Body of pancreas (tissue), 4 donors: ENCODE measurements at regions not wholly inside any gene's neighbourhood (a gene's known extent, or its start where the extent isn't known, plus 50 kb on each side); places are given as distances from the start of the nearest gene placed in this dataset.
"Not testable (repeated sequence)": the region's sequence is repeated elsewhere in the genome, so short reads cannot be mapped to it uniquely, and the experiment has no call there.

Experiments
- ATAC-seq: fragments of 150-250 bp; one replicate; pipeline ENCODE4 v1.9.1; 2016
- DNase-seq, 4 donors: peaks; one replicate each; pipeline ENCODE4 v3.0.0-alpha.2; 2019
- H3K27ac ChIP-seq, 4 donors: fragments of 200-600 bp; sonication (generic); 1 replicate in 3 of 4; 2 replicates in 1 of 4; pipeline versions ENCODE4 v1.5.1 to v1.6.1; 2016 to 2019; ENCODE audit warnings: mild to moderate bottlenecking in 1 of 4, mixed read lengths in 1 of 4, moderate library complexity in 1 of 4
- H3K27me3 ChIP-seq, 2 donors: fragments of 200-600 bp; sonication (generic); one replicate each; pipeline ENCODE4 v1.6.0; 2016; ENCODE audit warnings: mild to moderate bottlenecking in 1 of 2
- H3K36me3 ChIP-seq, 2 donors: fragments of 200-600 bp; sonication (generic); replicated peaks in 1 of 2; 2 replicates each; pipeline ENCODE4 v1.5.1; 2016; ENCODE audit warnings: low read depth in 2 of 2; ENCODE audit not compliant: insufficient read depth in 1 of 2
- H3K4me1 ChIP-seq: fragments of 200-600 bp; sonication (generic); one replicate; pipeline ENCODE4 v1.6.0; 2016
- H3K4me3 ChIP-seq, 2 donors: fragments of 200-600 bp; sonication (generic); 1 replicate in 1 of 2; 2 replicates in 1 of 2; pipeline ENCODE4 v1.5.1; 2016 to 2019
- H3K9me3 ChIP-seq, 3 donors: fragments of 200-600 bp; sonication (generic); 1 replicate in 2 of 3; 2 replicates in 1 of 3; pipeline ENCODE4 v1.5.1; 2016
- CTCF ChIP-seq, 7 experiments: fragments of 450-650 bp in 4 of 7; fragments of 200-600 bp in 3 of 7; sonication (generic) in 3 of 7; IDR thresholded peaks; one replicate each; pipeline ENCODE4 v1.5.1; 2016 to 2019; ENCODE audit warnings: antibody characterized with exemption in 7 of 7
- POLR2A ChIP-seq, 3 donors: fragments of 450-650 bp; IDR thresholded peaks; one replicate each; pipeline ENCODE4 v1.6.1; 2016; ENCODE audit warnings: antibody characterized with exemption in 3 of 3, mild to moderate bottlenecking in 2 of 3
- WGBS, 2 donors: methylation state at CpG; one replicate each; pipeline ENCODE4 v1.1.5; 2017; 5-methylcytosine and 5-hydroxymethylcytosine counted together
- intact Hi-C: fragments of 100-400 bp; cut with DNase I; formaldehyde crosslinking; loops from one replicate; pipeline ENCODE4 v1.15.1; 2023

- peaks cover 0 to 13% (median 0%) of the 10 kb centered on the region in 3 donors for H3K9me3 ChIP-seq
- intact Hi-C loops = no loop called here
- no peaks in the 10 kb centered on the region for H3K27me3 ChIP-seq
- TF ChIP-seq POLR2A (IDR thresholded peaks at IDR 0.05) = no peak
- TF ChIP-seq CTCF (IDR thresholded peaks at IDR 0.05) = no peak
- no peaks in the 10 kb centered on the region for H3K4me1 ChIP-seq
- DNase-seq = no peak
- H3K36me3 ChIP-seq = no peaks in the 10 kb centered on the region
- ATAC-seq = no peak
- H3K4me3 ChIP-seq = no peak overlapping the region
- no peak overlapping the region for H3K27ac ChIP-seq
Observed at GRCh38 chr1:38151399-38151798, 104.8 kb upstream of the POU3F1 start.

- H3K4me1 ChIP-seq, H3K27ac ChIP-seq, H3K27me3 ChIP-seq, intact Hi-C loops, DNase-seq, H3K4me3 ChIP-seq, H3K36me3 ChIP-seq, ATAC-seq: not testable (repeated sequence)
- H3K9me3 ChIP-seq = peaks cover 0 to 12% (median 0%) of the 10 kb centered on the region in 3 donors
- 58% methylated on average over 2 of the region's 2 CpGs for WGBS, 2 donors
Observed at GRCh38 chr1:38146079-38146478, 99.5 kb upstream of the POU3F1 start.

- Histone ChIP-seq H3K36me3 (no peaks in the 10 kb centered on the region), H3K27me3 (no peaks in the 10 kb centered on the region), H3K4me3 (no peak overlapping the region), H3K27ac (no peak overlapping the region), H3K4me1 (no peaks in the 10 kb centered on the region), H3K9me3 (peaks cover 0 to 12% (median 0%) of the 10 kb centered on the region in 3 donors)
- DNase-seq = peak in 3 of 4 donors; percentile 22 to 39 (median 29)
- no peak for TF ChIP-seq CTCF (IDR thresholded peaks at IDR 0.05)
- no peak for TF ChIP-seq POLR2A (IDR thresholded peaks at IDR 0.05)
- intact Hi-C loops = no loop called here
- ATAC-seq = no peak
- 10 to 24% methylated on average over 2 of the region's 2 CpGs for WGBS, 2 donors
Observed at GRCh38 chr1:38142606-38143005, 96.0 kb upstream of the POU3F1 start.

GRCh38 chr1:38141483-38141882, 94.9 kb upstream of the POU3F1 start:
- no peaks in the 10 kb centered on the region for H3K4me1 ChIP-seq
- H3K36me3 ChIP-seq = no peaks in the 10 kb centered on the region
- H3K4me3 ChIP-seq = no peak overlapping the region
- WGBS, 2 donors = 53 to 66% methylated on average over 3 of the region's 3 CpGs
- intact Hi-C loops = no loop called here
- no peak overlapping the region for H3K27ac ChIP-seq
- ATAC-seq (no peak), DNase-seq (no peak)
- TF ChIP-seq POLR2A (IDR thresholded peaks at IDR 0.05) = no peak
- TF ChIP-seq CTCF (IDR thresholded peaks at IDR 0.05) = no peak
- no peaks in the 10 kb centered on the region for H3K27me3 ChIP-seq
- H3K9me3 ChIP-seq = peaks cover 0 to 7% (median 0%) of the 10 kb centered on the region in 3 donors

- peak overlapping the region in 1 of 4 donors; percentile 52 for H3K27ac ChIP-seq
- no peaks in the 10 kb centered on the region for H3K36me3 ChIP-seq
- no peaks in the 10 kb centered on the region for H3K27me3 ChIP-seq
- TF ChIP-seq CTCF (IDR thresholded peaks at IDR 0.05) = no peak
- H3K4me1 ChIP-seq = no peaks in the 10 kb centered on the region
- no peak overlapping the region for H3K4me3 ChIP-seq
- no peaks in the 10 kb centered on the region for H3K9me3 ChIP-seq
- peak in 2 of 4 donors; percentile 4 to 26 for DNase-seq
- WGBS, 2 donors = 18 to 19% methylated on average over 15 of the region's 15 CpGs
- ATAC-seq = no peak
- intact Hi-C loops = no loop called here
Observed at GRCh38 chr1:38139738-38140487, 93.3 kb upstream of the POU3F1 start.
